Endothelial cell of umbilical vein (primary cell): ENCODE measurements at regions not wholly inside any gene's neighbourhood (a gene's known extent, or its start where the extent isn't known, plus 50 kb on each side); places are given as distances from the start of the nearest gene placed in this dataset.

Source experiments
- MYC ChIP-seq: IDR thresholded peaks from one replicate; pipeline ENCODE4 v1.6.1; 2011; ENCODE audit warnings: mild to moderate bottlenecking, low read depth, low read length
- POLR2A ChIP-seq: IDR thresholded peaks from 2 replicates; pipeline ENCODE4 v1.6.1; 2012; ENCODE audit warnings: low read depth, mild to moderate bottlenecking, control low read depth, low read length
- POLR2AphosphoS5 ChIP-seq: IDR thresholded peaks from 2 replicates; pipeline ENCODE4 v1.6.1; 2012; ENCODE audit warnings: low read depth, mild to moderate bottlenecking, control low read depth, low read length, moderate library complexity; ENCODE audit not compliant: insufficient read depth
- TF ChIP-seq, protein P1 (sequence below), 2 donors: IDR thresholded peaks; 1 replicate in 1 of 2; 2 replicates in 1 of 2; pipeline ENCODE4 v1.5.1; 2011; ENCODE audit warnings: low read length in 2 of 2, mild to moderate bottlenecking in 2 of 2, moderate library complexity in 2 of 2, control low read depth in 1 of 2, inconsistent platforms in 1 of 2, low read depth in 1 of 2; ENCODE audit not compliant: insufficient read depth in 1 of 2; ENCODE audit errors: extremely low read depth in 1 of 2

DNA sequence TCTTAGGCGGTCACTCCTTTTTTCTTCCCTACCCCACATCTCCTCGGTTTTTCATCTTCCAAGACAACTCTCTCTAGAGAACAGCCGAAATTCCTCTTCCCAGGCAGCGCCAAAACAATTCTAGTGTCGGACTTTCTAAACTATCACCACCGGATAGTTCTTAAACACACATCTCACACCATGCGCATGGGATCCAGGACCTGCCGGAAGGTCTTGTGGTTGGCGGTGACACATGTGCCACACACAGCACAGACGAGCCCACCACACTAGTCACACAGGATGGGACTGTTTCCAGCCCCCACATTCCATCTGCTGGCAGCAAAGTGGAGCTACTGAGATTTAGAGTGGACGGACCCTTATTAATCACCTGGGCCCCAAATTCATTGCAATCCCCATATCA, 614.9 kb upstream of the CADM1 start:
- TF ChIP-seq, protein P1, sequence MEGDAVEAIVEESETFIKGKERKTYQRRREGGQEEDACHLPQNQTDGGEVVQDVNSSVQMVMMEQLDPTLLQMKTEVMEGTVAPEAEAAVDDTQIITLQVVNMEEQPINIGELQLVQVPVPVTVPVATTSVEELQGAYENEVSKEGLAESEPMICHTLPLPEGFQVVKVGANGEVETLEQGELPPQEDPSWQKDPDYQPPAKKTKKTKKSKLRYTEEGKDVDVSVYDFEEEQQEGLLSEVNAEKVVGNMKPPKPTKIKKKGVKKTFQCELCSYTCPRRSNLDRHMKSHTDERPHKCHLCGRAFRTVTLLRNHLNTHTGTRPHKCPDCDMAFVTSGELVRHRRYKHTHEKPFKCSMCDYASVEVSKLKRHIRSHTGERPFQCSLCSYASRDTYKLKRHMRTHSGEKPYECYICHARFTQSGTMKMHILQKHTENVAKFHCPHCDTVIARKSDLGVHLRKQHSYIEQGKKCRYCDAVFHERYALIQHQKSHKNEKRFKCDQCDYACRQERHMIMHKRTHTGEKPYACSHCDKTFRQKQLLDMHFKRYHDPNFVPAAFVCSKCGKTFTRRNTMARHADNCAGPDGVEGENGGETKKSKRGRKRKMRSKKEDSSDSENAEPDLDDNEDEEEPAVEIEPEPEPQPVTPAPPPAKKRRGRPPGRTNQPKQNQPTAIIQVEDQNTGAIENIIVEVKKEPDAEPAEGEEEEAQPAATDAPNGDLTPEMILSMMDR (IDR thresholded peaks at IDR 0.05; ENCODE audit: extremely low read depth in 1 of 2, insufficient read depth in 1 of 2, low read depth in 1 of 2, low read length in 2 of 2) = no peak
- no peak for TF ChIP-seq MYC
- no peak for TF ChIP-seq POLR2A
- no peak for TF ChIP-seq POLR2AphosphoS5
